Keratinocyte (primary cell): ENCODE measurements at regions not wholly inside any gene's neighbourhood (a gene's known extent, or its start where the extent isn't known, plus 50 kb on each side); places are given as distances from the start of the nearest gene placed in this dataset.

ENCODE experiments used
- DNase-seq: peaks from one replicate; pipeline ENCODE4 v3.0.0-alpha.2; 2011; ENCODE audit warnings: low read depth, missing footprints, low spot score
- FAIRE-seq: peaks from 2 replicates; lab custom pipeline; 2011; peaks lifted over from hg19 to GRCh38; lab: Jason Lieb, UNC
- H2AFZ ChIP-seq: 2 replicates; pipeline ENCODE4 v1.6.0; 2012; ENCODE audit warnings: low read length, control low read depth, inconsistent platforms; ENCODE audit not compliant: control insufficient read depth
- H3K27ac ChIP-seq: 2 replicates; pipeline ENCODE4 v1.5.1; 2011; ENCODE audit warnings: low read length; ENCODE audit not compliant: control insufficient read depth, insufficient read depth
- H3K27me3 ChIP-seq: 3 replicates; pipeline ENCODE4 v1.6.0; 2011; ENCODE audit warnings: low read length; ENCODE audit not compliant: control insufficient read depth, insufficient read depth; ENCODE audit errors: extremely low read depth
- H3K36me3 ChIP-seq, 2 experiments: 2 replicates in 1 of 2; 3 replicates in 1 of 2; pipeline ENCODE4 v1.5.1; 2011; ENCODE audit warnings: low read length in 2 of 2, mild to moderate bottlenecking in 1 of 2; ENCODE audit not compliant: control insufficient read depth in 2 of 2, insufficient read depth in 2 of 2; ENCODE audit errors: extremely low read depth in 1 of 2
- H3K4me1 ChIP-seq: 3 replicates; pipeline ENCODE4 v1.5.1; 2011; ENCODE audit warnings: low read length; ENCODE audit not compliant: control insufficient read depth, insufficient read depth; ENCODE audit errors: extremely low read depth
- H3K4me2 ChIP-seq: 3 replicates; pipeline ENCODE4 v1.6.0; 2011; ENCODE audit warnings: low read depth, low read length; ENCODE audit not compliant: control insufficient read depth, insufficient read depth; ENCODE audit errors: extremely low read depth
- H3K4me3 ChIP-seq, 3 experiments: fragments of 200-600 bp in 1 of 3; sonication (generic) in 1 of 3; 2 replicates in 2 of 3; 3 replicates in 1 of 3; pipeline ENCODE4 v1.5.1; 2011 to 2016; ENCODE audit warnings: low read length in 3 of 3, mild to moderate bottlenecking in 3 of 3, control low read depth in 2 of 3, inconsistent platforms in 1 of 3, low read depth in 1 of 3, mixed read lengths in 1 of 3, mixed run types in 1 of 3, moderate library complexity in 1 of 3; ENCODE audit not compliant: control insufficient read depth in 2 of 3, insufficient read depth in 2 of 3; ENCODE audit errors: extremely low read depth in 1 of 3
- H3K79me2 ChIP-seq: 2 replicates; pipeline ENCODE4 v1.6.0; 2012; ENCODE audit warnings: low read length; ENCODE audit not compliant: control insufficient read depth, insufficient read depth
- H3K9ac ChIP-seq: 3 replicates; pipeline ENCODE4 v1.6.0; 2011; ENCODE audit warnings: low read length; ENCODE audit not compliant: control insufficient read depth, insufficient read depth; ENCODE audit errors: extremely low read depth
- H3K9me1 ChIP-seq: 3 replicates; pipeline ENCODE4 v1.6.0; 2011; ENCODE audit warnings: low read length; ENCODE audit not compliant: control insufficient read depth, insufficient read depth; ENCODE audit errors: extremely low read depth
- H3K9me3 ChIP-seq: 2 replicates; pipeline ENCODE4 v1.5.1; 2012; ENCODE audit warnings: low read depth, low read length; ENCODE audit not compliant: control insufficient read depth
- H4K20me1 ChIP-seq: 3 replicates; pipeline ENCODE4 v1.6.0; 2011; ENCODE audit warnings: low read length; ENCODE audit not compliant: control insufficient read depth, insufficient read depth; ENCODE audit errors: extremely low read depth
- CTCF ChIP-seq, 3 experiments: IDR thresholded peaks in 1 of 3; conservative IDR thresholded peaks in 1 of 3; optimal IDR thresholded peaks in 1 of 3; 2 replicates in 2 of 3; 3 replicates in 1 of 3; pipeline versions ENCODE3 to v1.5.1; 2011; ENCODE audit warnings: low read length in 3 of 3, mild to moderate bottlenecking in 3 of 3, moderate library complexity in 2 of 3, control low read depth in 1 of 3, inconsistent platforms in 1 of 3; ENCODE audit not compliant: insufficient read depth in 2 of 3; ENCODE audit errors: extremely low read depth in 1 of 3
- EZH2 ChIP-seq: IDR thresholded peaks from one replicate; pipeline ENCODE4 v1.6.1; 2012; ENCODE audit warnings: inconsistent platforms, mild to moderate bottlenecking, low read length, moderate library complexity
- dilution Hi-C: fragments of 300-500 bp; cut with MboI; formaldehyde crosslinking; loops from one replicate; pipeline ENCODE4 v1.7.0; 2020; ENCODE audit warnings: low sequenced_read_pairs; ENCODE audit not compliant: extremely low pct_ligation_motif_present

- dilution Hi-C loops = no loop called here
- Histone ChIP-seq H3K4me1 (no peaks in the 10 kb centered on the region), H3K4me2 (no peak overlapping the region), H4K20me1 (no peaks in the 10 kb centered on the region), H3K9me1 (no peaks in the 10 kb centered on the region), H3K9me3 (no peaks in the 10 kb centered on the region), H2AFZ (no peak overlapping the region), H3K27me3 (no peaks in the 10 kb centered on the region), H3K79me2 (no peaks in the 10 kb centered on the region), H3K9ac (no peak overlapping the region), H3K27ac (no peak overlapping the region), H3K4me3 (no peak overlapping the region), H3K36me3 (no peaks in the 10 kb centered on the region)
- no peak for DNase-seq
- FAIRE-seq = no peak
- TF ChIP-seq CTCF (optimal IDR thresholded peaks at IDR 0.05 in 1 of 3, IDR thresholded peaks at IDR 0.05 in 1 of 3, conservative IDR thresholded peaks at IDR 0.05 in 1 of 3; ENCODE audit: extremely low read depth in 1 of 3, insufficient read depth in 2 of 3, low read length in 3 of 3) (no peak), EZH2 (no peak)
These were observed 525.8 kb downstream of the NTRK3 start for GRCh38 chr15:87730706-87731105.

GRCh38 chr15:87728998-87729397 is 527.5 kb downstream of the NTRK3 start:
- Histone ChIP-seq H3K36me3 (no peaks in the 10 kb centered on the region), H3K27me3 (no peaks in the 10 kb centered on the region), H3K4me3 (no peak overlapping the region), H4K20me1 (no peaks in the 10 kb centered on the region), H3K27ac (no peak overlapping the region), H3K4me1 (no peaks in the 10 kb centered on the region), H3K9me3 (no peaks in the 10 kb centered on the region), H2AFZ (no peak overlapping the region), H3K4me2 (no peak overlapping the region), H3K79me2 (no peaks in the 10 kb centered on the region), H3K9me1 (no peaks in the 10 kb centered on the region), H3K9ac (no peak overlapping the region)
- no peak for TF ChIP-seq CTCF (optimal IDR thresholded peaks at IDR 0.05 in 1 of 3, IDR thresholded peaks at IDR 0.05 in 1 of 3, conservative IDR thresholded peaks at IDR 0.05 in 1 of 3; ENCODE audit: extremely low read depth in 1 of 3, insufficient read depth in 2 of 3, low read length in 3 of 3)
- no peak for TF ChIP-seq EZH2
- no peak for FAIRE-seq
- dilution Hi-C loops = no loop called here
- DNase-seq = no peak
